ENCODE measurements at regions not wholly inside any gene's neighbourhood (a gene's known extent, or its start where the extent isn't known, plus 50 kb on each side); places are given as distances from the start of the nearest gene placed in this dataset.

DNA sequence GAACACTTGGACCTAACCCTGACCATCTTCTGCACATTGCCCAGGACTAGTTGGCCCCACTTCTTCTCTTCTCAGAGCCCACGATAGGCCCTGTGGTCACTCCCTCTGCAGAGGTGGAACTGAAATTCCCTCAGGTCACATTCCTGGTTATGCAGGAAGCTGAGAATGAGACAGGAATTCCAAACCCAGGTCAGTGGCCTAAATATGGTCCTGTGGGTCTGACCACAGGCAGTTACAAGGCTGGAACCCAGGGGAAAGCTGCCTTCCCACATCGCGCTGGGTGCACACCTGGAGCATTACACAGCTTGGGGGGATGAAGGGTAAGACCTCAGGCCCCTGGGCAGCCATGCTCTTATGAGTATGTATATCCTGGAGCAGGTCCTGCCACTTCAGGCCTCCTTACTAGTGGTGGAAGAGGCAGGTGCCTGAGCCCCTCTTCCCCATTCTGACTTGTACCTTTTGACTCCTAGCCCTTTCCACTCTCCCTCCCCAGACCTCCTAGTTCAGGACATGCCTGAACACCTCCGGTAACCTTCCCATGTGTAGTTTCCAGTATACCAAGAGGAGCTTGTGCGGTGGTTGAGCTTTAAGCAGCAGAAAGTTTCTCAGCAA lies 173.5 kb downstream of the ASMT start:
- no peak overlapping the region for H3K4me3 ChIP-seq (ENCODE audit: low read length)
- Mint-ChIP-seq H3K4me3 (no peak overlapping the region), H3K36me3 (peaks cover 7% of the 10 kb centered on the region), H3K9me3 (peaks cover 3 to 5% of the 10 kb centered on the region in 2 donors), H3K4me1 (no peaks in the 10 kb centered on the region), H3K27ac (no peak overlapping the region), H3K27me3 (ENCODE audit: low read depth in 2 of 2) (no peaks in the 10 kb centered on the region)
- H3K36me3 ChIP-seq (ENCODE audit: control insufficient read depth, insufficient read depth, low read length) = no peaks in the 10 kb centered on the region
- intact Hi-C loops (cut with micrococcal nuclease) = no loop called here
- H3K4me1 ChIP-seq (ENCODE audit: control insufficient read depth, insufficient read depth, low read length) = no peaks in the 10 kb centered on the region
- WGBS (ENCODE audit: insufficient coverage) = 97% methylated on average over 5 of the region's 5 CpGs
- no peak overlapping the region for H3K27ac ChIP-seq (ENCODE audit: low read length)
- H3K27me3 ChIP-seq (ENCODE audit: control insufficient read depth, insufficient read depth, low read length) = no peaks in the 10 kb centered on the region
- DNase-seq = no peak
- TF ChIP-seq, protein P1, sequence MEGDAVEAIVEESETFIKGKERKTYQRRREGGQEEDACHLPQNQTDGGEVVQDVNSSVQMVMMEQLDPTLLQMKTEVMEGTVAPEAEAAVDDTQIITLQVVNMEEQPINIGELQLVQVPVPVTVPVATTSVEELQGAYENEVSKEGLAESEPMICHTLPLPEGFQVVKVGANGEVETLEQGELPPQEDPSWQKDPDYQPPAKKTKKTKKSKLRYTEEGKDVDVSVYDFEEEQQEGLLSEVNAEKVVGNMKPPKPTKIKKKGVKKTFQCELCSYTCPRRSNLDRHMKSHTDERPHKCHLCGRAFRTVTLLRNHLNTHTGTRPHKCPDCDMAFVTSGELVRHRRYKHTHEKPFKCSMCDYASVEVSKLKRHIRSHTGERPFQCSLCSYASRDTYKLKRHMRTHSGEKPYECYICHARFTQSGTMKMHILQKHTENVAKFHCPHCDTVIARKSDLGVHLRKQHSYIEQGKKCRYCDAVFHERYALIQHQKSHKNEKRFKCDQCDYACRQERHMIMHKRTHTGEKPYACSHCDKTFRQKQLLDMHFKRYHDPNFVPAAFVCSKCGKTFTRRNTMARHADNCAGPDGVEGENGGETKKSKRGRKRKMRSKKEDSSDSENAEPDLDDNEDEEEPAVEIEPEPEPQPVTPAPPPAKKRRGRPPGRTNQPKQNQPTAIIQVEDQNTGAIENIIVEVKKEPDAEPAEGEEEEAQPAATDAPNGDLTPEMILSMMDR (IDR thresholded peaks at IDR 0.05) = no peak
- peaks cover 16% of the 10 kb centered on the region for H3K9me3 ChIP-seq (ENCODE audit: control insufficient read depth, insufficient read depth, low read length)
- ATAC-seq = no peak

DNA sequence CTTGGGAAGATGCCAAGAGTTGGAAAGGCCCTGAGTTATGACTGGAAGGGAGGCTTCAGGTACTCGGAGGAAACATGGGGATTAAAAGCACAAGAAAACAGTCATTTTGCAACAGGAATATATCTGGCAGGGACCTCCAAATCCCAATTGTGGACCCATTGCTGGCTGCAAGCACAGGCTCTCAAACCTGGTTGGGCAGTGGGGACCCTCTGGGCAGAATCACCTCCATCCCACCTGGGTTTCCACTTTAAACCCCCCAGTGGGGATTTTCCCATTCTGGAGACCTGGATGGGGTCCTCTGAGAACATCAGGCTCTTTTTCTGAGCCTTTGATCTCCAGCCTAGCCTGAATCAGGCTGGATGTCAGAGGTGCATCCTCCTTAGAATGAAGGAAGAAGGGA lies 177.8 kb downstream of the ASMT start:
- no peak overlapping the region for H3K27ac ChIP-seq (ENCODE audit: low read length)
- H3K9me3 ChIP-seq (ENCODE audit: control insufficient read depth, insufficient read depth, low read length) = no peaks in the 10 kb centered on the region
- H3K36me3 ChIP-seq (ENCODE audit: control insufficient read depth, insufficient read depth, low read length) = no peaks in the 10 kb centered on the region
- DNase-seq (no peak), ATAC-seq (no peak)
- no peaks in the 10 kb centered on the region for H3K4me1 ChIP-seq (ENCODE audit: control insufficient read depth, insufficient read depth, low read length)
- no peak overlapping the region for H3K4me3 ChIP-seq (ENCODE audit: low read length)
- Mint-ChIP-seq H3K27ac (no peak overlapping the region), H3K4me3 (no peak overlapping the region), H3K9me3 (no peaks in the 10 kb centered on the region), H3K36me3 (no peaks in the 10 kb centered on the region), H3K4me1 (no peaks in the 10 kb centered on the region), H3K27me3 (ENCODE audit: low read depth in 2 of 2) (no peaks in the 10 kb centered on the region)
- TF ChIP-seq, protein P1 (IDR thresholded peaks at IDR 0.05) = no peak
- intact Hi-C loops (cut with micrococcal nuclease) = no loop called here
- no peaks in the 10 kb centered on the region for H3K27me3 ChIP-seq (ENCODE audit: control insufficient read depth, insufficient read depth, low read length)
- 69% methylated on average over 1 of the region's 1 CpG for WGBS (ENCODE audit: insufficient coverage)

DNA sequence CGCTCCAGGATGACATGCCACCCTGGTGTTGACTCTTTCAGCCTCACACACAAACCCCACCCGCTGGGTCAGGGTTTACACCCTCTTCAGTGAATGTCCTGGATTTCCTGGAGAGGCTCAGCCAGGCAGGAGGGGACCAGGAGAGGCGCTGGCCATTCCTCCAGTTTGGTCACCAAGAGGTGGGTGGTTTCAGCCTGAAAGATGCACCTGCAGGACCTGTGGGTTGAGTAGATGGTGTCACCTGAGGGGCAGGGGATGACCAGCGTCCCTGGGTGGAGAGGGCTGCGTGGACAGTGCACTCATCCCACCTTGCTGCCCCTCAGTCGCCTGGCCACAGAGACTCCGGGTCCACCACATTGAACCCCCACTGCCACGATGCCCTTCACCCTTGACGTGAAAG lies 179.7 kb downstream of the ASMT start:
- Mint-ChIP-seq H3K4me3 (no peak overlapping the region), H3K36me3 (no peaks in the 10 kb centered on the region), H3K4me1 (no peaks in the 10 kb centered on the region), H3K9me3 (no peaks in the 10 kb centered on the region), H3K27me3 (ENCODE audit: low read depth in 2 of 2) (no peaks in the 10 kb centered on the region), H3K27ac (no peak overlapping the region)
- TF ChIP-seq, protein P1 (IDR thresholded peaks at IDR 0.05) = no peak
- no peak overlapping the region for H3K27ac ChIP-seq (ENCODE audit: low read length)
- H3K36me3 ChIP-seq (ENCODE audit: control insufficient read depth, insufficient read depth, low read length) = no peaks in the 10 kb centered on the region
- no peak for DNase-seq
- no peak overlapping the region for H3K4me3 ChIP-seq (ENCODE audit: low read length)
- H3K9me3 ChIP-seq (ENCODE audit: control insufficient read depth, insufficient read depth, low read length) = no peaks in the 10 kb centered on the region
- 84% methylated on average over 9 of the region's 9 CpGs for WGBS (ENCODE audit: insufficient coverage)
- ATAC-seq = peak in 1 of 3 donors; percentile 18
- H3K4me1 ChIP-seq (ENCODE audit: control insufficient read depth, insufficient read depth, low read length) = no peaks in the 10 kb centered on the region
- H3K27me3 ChIP-seq (ENCODE audit: control insufficient read depth, insufficient read depth, low read length) = no peaks in the 10 kb centered on the region
- intact Hi-C loops (cut with micrococcal nuclease) = no loop called here

DNA sequence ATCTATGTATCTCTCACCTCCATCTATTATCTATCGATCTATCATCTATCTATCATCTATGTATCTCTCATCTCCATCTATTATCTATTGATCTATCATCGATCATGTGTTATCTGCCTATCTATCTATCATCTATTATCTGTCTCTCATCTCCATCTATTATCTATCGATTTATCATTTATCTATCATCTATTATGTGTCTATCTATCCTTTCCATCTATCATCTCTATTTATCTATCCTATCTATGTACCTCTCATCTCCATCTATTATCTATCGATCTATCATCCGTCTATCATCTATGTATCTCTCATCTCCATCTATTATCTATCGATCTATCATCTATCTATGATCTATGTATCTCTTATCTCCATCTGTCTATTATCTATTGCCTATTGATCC lies 188.1 kb downstream of the ASMT start:
- H3K4me1 ChIP-seq (ENCODE audit: control insufficient read depth, insufficient read depth, low read length) = no peaks in the 10 kb centered on the region
- TF ChIP-seq, protein P1 (IDR thresholded peaks at IDR 0.05) = no peak
- no peak overlapping the region for H3K4me3 ChIP-seq (ENCODE audit: low read length)
- H3K9me3 Mint-ChIP-seq = no peaks in the 10 kb centered on the region
- H3K36me3 Mint-ChIP-seq = no peaks in the 10 kb centered on the region
- intact Hi-C loops (cut with micrococcal nuclease) = no loop called here
- no peaks in the 10 kb centered on the region for H3K27me3 ChIP-seq (ENCODE audit: control insufficient read depth, insufficient read depth, low read length)
- no peaks in the 10 kb centered on the region for H3K27me3 Mint-ChIP-seq (ENCODE audit: low read depth in 2 of 2)
- no peaks in the 10 kb centered on the region for H3K4me1 Mint-ChIP-seq
- no peaks in the 10 kb centered on the region for H3K9me3 ChIP-seq (ENCODE audit: control insufficient read depth, insufficient read depth, low read length)
- no peak overlapping the region for H3K27ac Mint-ChIP-seq
- H3K27ac ChIP-seq (ENCODE audit: low read length) = no peak overlapping the region
- no peaks in the 10 kb centered on the region for H3K36me3 ChIP-seq (ENCODE audit: control insufficient read depth, insufficient read depth, low read length)
- no peak overlapping the region for H3K4me3 Mint-ChIP-seq
- ATAC-seq (no peak), DNase-seq (no peak)
- 98% methylated on average over 6 of the region's 6 CpGs for WGBS (ENCODE audit: insufficient coverage)
